GM18520 (cell line): ENCODE measurements at regions not wholly inside any gene's neighbourhood (a gene's known extent, or its start where the extent isn't known, plus 50 kb on each side); places are given as distances from the start of the nearest gene placed in this dataset.

Source experiments
- ATAC-seq: cut with Tn5 transposase; IDR thresholded peaks from one replicate; pipeline ENCODE4 v1.9.1; 2021; ENCODE audit not compliant: unreplicated experiment

- no peak for ATAC-seq
These were observed 53.8 kb upstream of the VCX start for GRCh38 chrX:7789200-7789599.

DNA sequence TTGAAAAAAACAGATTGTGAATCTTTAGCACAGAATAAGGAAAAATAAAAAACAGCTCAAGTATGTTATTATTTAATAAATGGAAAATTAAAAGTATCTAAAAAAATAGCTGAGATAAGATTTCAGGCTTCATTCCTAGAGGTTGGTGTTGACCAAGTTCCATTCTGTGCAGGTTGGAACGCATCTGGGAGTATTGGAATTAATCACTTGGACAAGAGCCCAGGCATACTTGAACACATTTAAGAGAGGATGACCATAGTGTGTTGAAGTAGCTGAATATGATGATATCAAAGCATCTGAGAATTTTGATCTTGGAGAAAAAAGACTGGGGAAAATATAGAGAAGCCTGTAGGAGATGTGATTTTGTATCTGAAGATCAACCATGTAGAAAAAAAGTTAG is 54.6 kb upstream of the VCX start:
- no peak for ATAC-seq

DNA sequence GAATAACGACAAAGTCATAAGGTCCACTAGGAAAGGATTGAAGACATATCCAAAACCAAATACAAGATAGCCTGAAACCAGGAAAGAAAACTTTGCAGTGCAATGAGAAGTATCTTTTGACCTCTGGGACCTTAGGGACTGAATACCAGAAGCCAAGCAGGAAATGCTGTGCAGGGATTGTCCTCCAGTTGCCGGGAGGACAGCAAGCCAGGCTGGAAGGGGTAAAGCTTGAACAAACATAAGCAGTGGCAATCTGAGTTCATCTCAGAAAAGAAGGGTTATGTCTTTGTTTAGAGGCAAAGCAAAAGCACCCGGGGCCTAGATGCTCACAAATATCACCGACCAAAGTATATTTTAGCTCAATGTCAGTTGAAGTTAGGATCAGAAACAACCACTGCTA is 55.3 kb upstream of the VCX start:
- no peak for ATAC-seq

- no peak for ATAC-seq
These were observed 58.4 kb upstream of the VCX start for GRCh38 chrX:7784580-7784979.

GRCh38 chrX:7779644-7780043 is 63.3 kb upstream of the VCX start:
- no peak for ATAC-seq

DNA sequence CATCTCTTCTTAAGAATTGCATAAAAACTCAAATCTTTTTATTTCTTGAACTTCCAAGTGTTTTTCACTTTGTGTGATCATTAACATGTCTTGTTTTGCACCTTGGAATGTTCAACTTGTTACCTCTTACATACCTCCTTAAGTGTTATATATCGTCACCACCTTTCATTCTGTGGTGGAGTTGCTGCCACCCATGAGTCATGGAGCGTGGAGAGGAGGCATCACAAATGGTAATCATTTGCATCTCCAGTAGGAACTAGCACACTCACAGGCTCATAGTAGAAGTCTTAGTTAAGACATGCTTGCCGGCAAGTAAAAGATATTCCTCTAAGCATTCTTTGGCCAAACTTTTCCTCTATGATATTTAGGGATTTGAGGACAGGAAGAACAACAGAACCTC is 67.0 kb upstream of the VCX start:
- no peak for ATAC-seq

DNA sequence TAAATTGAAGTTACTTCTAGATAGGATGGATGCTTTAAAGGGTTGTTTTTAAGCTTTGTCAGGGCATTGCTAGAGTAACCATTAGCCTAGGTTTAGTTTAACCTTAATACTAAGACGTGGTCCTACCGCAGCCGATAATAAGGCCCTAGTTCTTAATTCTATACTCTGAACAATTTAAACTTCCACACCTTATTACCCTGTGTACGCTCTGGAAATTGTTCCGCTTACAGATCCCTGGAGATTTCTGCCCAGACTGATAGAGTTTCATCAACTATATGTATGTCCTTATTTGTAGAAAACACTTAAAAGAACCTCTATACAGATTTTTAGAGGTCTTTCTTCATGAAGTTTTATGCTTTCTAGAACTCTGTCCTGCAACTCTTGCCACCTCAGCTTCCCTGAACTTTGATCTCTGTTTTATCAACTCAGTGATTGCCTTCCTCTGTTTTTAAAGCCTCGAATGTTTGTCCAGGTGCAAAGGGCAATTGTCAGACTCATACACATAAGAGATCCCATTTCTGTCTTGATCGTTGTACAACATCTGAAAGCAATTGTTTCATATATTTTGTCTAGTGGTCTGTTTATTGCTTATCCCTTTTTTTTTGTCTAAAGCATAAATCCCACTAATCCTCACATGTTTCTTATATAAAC is 71.1 kb upstream of the VCX start:
- ATAC-seq = no peak

GRCh38 chrX:7759830-7760229 is 83.1 kb upstream of the VCX start:
- no peak for ATAC-seq

- ATAC-seq = no peak
These were observed 96.1 kb upstream of the VCX start for GRCh38 chrX:7746856-7747255.

GRCh38 chrX:7730071-7730470 is 112.9 kb upstream of the VCX start:
- ATAC-seq = no peak

GRCh38 chrX:7720519-7720918 is 122.5 kb upstream of the VCX start:
- ATAC-seq = no peak

DNA sequence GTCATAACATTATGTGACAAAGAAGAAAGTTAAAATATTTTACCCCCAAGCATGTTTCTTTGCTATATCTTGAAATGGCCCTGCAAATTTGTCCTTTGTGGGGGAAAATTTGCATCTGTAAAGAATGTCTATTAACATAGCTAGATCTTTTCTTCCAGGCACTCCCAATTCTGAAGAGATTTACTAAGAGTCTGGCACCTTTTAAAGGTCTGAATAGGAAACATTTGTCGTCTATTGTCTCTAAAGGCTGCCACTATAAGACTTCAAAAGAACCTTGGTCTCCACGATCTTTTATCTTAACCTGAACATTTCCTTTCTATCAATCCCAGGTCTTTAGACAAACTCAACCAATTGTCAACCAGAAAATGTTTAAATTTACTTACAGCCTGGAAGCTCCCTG is 128.6 kb upstream of the VCX start:
- ATAC-seq = no peak

- ATAC-seq = no peak
These were observed 131.8 kb upstream of the VCX start for GRCh38 chrX:7711167-7711566.

DNA sequence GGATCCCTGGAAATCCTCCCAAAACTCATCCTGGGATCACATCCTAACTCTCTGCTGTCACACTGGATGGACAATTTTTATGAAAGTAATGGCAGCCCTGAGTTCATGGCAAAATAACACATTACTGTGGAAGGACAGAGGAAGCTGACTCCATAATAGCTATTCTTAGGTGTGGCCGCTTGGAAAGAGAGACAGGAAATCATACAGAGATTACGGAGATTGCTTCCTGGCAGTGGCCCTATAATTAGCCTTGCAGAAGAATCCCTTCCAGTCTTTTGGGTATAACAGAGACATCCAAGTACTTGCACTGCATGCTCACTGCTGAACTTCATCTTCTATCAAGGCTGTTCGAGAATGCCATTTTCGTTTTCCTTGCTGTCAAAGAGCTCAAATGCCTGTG is 133.1 kb upstream of the VCX start:
- no peak for ATAC-seq

DNA sequence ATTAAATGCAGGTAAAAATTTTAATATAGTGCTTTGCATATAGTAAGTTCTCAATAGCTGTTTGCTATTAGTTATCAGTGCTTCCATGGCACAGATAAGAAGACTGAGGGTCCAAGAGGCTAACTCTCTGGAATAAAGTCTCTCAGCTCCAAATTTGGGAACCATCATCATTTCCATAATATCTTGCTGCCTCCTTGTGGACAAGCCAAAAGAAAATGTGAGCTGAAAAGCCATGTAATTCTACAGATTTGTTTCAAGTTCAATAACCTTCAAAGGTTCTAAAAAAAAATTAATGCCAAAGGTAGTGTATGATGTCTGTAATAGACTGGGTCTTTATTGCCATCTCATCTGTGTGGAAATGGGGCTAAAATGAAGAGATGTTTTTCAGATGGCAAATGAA is 136.9 kb upstream of the VCX start:
- ATAC-seq = no peak

DNA sequence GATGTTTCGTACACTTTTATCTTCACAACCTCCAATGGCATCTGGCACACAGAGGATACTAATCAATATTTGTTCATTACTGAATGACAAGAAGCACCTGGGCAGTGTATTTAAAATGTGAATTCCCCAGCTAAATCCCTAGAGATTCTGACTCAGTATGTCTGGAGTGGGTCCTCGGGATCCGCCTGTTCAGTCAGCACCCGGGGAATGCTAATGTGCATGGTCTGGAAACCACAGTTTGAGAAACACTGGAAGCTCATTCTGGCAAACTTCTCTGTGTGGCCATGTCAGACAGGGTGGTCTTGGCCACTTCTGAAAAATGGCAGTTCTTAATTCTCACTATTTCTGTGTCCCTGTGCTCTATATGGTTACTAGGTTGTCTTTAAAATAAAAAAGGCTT is 138.8 kb upstream of the VCX start:
- no peak for ATAC-seq

DNA sequence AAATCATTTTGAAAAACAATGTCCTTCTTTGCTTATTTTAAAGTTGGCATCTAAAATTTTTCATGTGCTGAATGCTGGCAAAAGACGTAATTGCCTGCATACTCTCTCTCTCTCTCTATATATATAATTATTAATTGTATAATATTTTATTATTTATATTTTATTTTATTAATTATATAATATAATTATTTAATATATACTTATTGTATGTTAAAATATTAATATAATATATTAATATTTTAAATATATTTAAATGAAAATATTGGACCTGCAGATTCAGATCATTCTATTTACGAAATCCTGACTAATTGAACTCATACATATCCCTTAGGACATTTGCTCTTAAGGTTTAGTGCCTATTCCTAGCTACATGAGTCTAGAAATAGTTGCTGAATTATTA is 144.7 kb upstream of the VCX start:
- no peak for ATAC-seq

GRCh38 chrX:7690842-7691241 is 152.1 kb upstream of the VCX start:
- no peak for ATAC-seq

DNA sequence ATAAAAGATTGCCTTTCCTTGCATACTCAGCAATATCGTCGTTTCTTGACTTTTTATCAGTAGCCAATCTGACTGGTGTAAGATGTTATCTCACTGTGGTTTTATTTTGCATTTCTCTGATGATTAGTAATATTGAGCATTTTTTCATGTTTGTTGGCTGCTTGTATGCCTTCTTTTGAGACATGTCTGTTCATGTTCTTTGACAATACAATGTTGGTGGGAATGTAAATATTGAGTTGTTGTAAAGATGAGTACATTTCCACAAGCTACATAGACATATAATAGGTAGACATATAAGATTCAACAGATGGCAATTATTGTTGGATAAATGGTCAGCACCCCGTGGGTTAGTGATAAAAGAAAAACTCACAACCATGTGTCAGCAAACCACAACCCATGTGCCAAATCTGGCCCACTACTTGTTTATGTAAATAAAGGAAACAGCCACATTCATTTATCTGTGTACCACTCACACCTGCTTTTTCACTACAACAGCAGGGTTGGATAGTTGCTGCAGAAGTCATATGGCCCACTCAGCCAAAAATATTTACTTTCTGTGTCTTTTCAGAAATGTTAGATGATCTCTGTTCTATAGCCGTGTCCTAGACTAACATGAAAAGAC is 153.1 kb upstream of the VCX start:
- ATAC-seq = no peak

DNA sequence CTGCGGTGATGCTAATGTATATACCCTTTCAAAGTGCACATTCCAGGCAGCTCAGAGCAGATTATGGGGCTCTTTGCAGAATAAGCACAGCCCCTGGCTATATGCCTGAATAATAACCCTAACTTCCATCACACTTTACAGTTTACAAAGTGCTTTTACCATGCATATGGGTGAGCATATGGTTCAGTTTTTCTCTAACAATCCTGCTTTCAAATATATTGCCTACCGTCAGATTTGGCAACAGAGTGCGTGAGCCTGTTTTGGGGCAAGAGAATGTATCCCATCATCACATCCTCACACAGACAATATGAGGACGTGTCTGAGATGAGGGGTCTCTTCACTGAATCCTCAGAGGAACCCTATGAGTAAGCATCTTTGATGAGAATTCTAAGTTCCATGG is 162.8 kb upstream of the VCX start:
- ATAC-seq = no peak

DNA sequence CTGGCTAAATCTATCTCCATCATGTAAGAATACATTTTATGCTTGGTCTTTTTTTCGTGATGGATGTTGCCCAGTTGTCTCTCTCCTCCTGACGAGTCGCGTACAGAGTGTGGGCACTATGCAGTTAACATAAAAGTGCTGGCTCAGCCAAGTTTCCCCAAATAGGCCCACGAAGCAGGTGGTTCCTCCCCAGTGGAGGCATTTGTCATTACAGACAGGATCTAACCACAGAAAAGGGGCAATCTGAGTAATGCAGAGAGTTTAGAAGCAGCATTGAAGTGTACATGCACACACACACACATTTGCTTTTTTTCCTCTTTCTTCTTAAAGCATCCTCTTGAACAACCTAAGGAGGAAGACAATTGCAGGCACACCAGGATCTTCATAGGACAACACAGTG is 188.7 kb upstream of the VCX start:
- ATAC-seq = no peak

GRCh38 chrX:7647831-7648230 is 195.1 kb upstream of the VCX start:
- no peak for ATAC-seq

- ATAC-seq = no peak
These were observed 201.8 kb upstream of the VCX start for GRCh38 chrX:7641141-7641540.
